ENCODE measurements at regions not wholly inside any gene's neighbourhood (a gene's known extent, or its start where the extent isn't known, plus 50 kb on each side); places are given as distances from the start of the nearest gene placed in this dataset.
"Not testable (repeated sequence)": the region's sequence is repeated elsewhere in the genome, so short reads cannot be mapped to it uniquely, and the experiment has no call there.

DNA sequence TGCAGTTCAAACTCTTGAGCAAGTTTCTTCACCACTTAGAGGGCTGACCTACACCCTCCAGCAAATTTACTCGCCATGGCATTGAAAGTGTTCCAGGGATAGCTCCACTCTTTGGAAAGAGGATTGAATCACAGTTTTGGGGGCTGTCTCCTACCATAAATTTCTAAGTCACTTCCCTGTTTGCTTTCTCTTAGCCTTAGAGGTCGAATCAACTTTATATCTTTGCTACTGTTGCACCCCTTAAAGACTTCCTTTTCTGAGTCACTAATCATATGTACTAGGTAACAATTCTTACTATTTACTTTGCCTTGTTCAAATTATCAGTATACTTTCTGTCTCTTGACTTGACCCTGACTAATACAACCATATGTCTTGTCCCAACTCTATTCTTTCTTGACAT lies 1151.8 kb upstream of the ALCAM start:
- no peak for DNase-seq (ENCODE audit: low read depth in 2 of 2)

- not testable (repeated sequence) for DNase-seq (ENCODE audit: low read depth in 2 of 2)
Observed at GRCh38 chr3:104219046-104219445, 1147.7 kb upstream of the ALCAM start.

DNA sequence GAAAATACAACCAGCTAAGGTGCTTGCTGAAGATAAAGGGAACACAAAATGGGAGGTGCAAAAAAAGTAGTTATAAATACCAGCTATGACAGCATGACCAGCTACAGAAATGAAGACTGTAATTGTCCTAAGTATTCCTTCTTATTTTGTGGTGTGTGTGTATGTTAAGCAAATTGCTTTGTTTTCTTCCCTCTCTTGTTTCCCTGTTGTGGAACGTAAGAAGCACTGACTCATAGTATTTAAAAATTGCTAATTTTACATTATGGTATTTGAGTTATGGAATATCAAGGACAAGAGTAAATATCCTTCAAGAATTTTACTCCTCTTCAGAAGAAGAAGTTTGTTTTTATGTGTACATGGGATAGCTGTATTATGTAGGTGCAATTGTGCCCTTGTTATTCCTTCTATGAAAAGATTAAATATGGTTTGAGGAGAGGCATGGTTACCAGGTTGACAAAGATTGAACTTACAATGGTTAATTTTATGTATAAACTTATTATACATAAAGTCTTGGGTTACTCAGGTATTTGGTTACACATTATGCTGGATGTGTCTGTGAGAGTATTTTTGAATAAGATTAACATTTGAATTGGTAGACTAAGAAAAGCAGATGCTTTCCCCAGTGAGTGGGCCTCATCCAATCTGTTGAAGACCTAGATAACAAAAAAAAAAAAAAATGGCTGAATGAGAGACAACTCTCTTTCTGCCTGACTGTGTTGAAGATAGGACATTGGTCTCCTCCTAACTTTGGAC lies 1132.1 kb upstream of the ALCAM start:
- DNase-seq (ENCODE audit: low read depth in 2 of 2), result no peak

DNA sequence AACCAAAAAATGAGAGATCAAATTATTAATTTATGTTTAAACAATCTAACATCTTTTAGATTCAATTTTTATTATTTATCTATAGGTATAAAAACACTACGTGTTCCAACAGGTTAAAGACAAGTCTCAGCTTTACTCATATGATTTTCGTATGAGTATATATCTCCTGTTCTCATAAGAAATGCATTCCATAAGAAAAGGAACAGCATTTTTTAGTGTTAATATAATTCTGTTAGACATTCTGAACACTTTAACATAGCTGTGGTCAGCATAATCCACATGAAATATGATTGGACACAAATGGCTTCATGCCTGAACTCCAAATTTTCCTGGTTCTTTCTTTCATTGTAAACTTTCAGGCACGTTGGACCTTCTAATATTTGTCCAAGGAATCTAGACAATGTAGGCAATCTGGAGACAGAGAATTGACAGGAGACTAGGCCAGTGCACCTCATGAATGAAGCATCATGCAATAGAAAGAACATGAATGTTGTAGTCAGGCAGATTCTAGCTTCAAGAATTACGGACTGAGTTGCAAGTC lies 1122.0 kb upstream of the ALCAM start:
- no peak for DNase-seq (ENCODE audit: low read depth in 2 of 2)

DNA sequence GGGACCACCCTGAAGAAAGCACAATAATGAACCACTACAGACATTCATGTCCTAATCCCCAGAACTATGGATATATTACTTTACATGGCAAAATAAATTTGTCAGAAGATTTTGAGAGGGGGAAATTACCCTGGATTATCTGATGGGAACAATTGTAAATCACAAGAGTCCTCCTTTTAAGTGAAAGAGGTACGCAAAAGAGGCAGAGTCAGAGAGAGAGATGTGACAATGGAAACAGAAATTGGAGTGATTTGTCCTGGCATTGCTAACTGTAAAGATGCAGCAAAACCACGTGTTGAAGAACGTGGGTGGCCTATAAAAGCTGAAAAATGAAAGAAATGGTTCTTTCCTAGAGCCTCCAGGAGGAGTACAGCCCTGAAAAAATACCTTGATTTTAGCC lies 1121.4 kb upstream of the ALCAM start:
- DNase-seq (ENCODE audit: low read depth in 2 of 2), result no peak

DNA sequence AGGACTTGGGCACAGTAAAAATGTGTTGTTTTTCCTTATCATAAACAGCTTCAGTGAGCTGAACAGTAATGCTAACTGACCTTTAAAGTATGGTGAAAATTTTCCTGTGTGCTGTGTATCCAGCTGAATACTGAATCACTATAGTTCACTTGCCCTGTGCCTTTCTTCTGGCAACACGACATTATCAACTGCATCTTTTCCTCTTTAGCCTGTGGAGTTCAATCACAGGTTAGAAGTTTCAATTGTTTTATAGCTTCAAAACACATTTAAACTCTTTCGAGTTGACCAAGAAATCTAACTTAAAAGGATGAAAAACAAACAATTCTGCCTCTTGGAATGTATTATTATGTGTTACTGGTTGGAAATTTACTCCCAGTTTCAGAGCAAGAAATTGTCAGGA lies 1120.7 kb upstream of the ALCAM start:
- no peak for DNase-seq (ENCODE audit: low read depth in 2 of 2)

- DNase-seq (ENCODE audit: low read depth in 2 of 2), result no peak
Observed at GRCh38 chr3:104257486-104257885, 1109.2 kb upstream of the ALCAM start.

GRCh38 chr3:104263477-104263876 lies 1103.2 kb upstream of the ALCAM start:
- DNase-seq (ENCODE audit: low read depth in 2 of 2), result no peak

DNA sequence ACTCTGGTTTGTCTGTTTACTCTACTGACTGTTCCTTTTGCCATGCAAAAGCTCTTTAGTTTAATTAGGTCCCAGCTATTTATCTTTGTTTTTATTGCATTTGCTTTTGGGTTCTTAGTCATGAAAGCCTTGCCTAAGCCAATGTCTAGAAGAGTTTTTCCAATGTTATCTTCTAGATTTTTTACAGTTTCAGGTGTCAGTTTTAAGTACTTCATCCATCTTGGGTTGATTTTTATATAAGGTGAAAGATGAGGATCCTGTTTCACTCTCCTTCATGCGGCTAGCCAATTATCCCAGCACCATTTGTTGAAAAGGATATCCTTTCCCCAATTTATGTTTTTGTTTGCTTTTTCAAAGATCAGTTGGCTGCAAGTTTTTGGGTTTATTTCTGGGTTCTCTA lies 1100.5 kb upstream of the ALCAM start:
- DNase-seq (ENCODE audit: low read depth in 2 of 2), result not testable (repeated sequence)

- DNase-seq (ENCODE audit: low read depth in 2 of 2), result no peak
Observed at GRCh38 chr3:104269771-104270170, 1096.9 kb upstream of the ALCAM start.

GRCh38 chr3:104273046-104273649 lies 1093.6 kb upstream of the ALCAM start:
- DNase-seq (ENCODE audit: low read depth in 2 of 2), result peak; percentile 4 to 26

DNA sequence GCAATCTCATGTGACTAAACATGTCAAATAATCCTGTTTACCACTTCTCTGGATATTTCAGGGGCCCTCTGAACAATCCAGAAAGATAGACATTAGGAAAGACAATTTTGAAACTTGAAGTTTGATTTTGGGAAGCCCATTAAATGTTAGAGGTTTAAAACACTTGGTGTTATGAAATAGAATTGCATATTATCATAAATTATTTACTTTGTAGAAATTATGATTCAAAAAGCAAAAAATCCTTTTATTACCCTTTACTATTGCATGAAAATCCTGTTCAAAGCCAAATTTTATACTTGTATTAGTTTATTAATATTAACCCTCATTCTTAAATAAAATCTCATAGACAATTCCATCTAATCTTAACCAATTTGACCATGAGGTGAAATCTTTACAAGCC lies 1091.5 kb upstream of the ALCAM start:
- DNase-seq (ENCODE audit: low read depth in 2 of 2), result no peak

DNA sequence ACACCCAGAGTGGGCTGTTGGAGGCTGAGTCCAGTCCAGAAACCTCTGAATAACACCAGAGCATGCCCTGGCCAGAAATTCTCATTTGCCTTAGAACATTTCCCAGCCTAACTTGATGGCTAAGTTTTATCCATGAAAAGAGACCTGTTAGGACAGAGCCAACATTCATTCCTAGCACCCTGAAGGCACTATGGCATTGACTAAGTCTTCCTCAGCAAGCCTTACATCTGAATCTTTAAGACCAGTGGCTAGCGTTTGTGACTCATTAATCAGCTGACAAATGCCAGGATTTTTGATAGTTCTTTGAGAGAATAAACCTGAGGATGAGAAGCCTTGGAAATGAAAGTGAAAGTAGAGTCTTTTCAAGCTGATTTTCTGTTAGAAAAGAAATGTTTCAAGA lies 1087.1 kb upstream of the ALCAM start:
- DNase-seq (ENCODE audit: low read depth in 2 of 2), result peak in 1 of 2 donors; percentile 4

- no peak for DNase-seq (ENCODE audit: low read depth in 2 of 2)
Observed at GRCh38 chr3:104281713-104282112, 1085.0 kb upstream of the ALCAM start.

DNA sequence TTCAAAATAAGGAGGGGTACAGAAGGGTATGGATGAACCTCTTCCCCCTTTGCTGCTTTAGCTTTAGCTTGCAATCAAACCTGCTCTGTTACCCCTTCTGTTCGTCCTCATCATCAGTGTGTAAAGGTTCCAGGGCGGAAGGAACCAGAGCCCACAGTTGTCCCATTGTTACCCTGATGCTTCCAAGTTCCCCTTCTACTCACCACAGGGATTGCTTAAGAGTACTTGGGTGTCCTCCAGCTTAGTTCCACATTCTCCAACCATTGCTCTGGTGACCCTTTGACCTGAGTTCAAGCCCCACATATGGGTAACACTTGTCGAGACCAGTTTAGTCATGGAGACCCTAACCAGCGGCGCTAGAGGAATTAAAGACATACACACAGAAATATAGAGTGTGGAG lies 1080.1 kb upstream of the ALCAM start:
- DNase-seq (ENCODE audit: low read depth in 2 of 2), result no peak

- DNase-seq (ENCODE audit: low read depth in 2 of 2), result no peak
Observed at GRCh38 chr3:104291437-104291851, 1075.3 kb upstream of the ALCAM start.

DNA sequence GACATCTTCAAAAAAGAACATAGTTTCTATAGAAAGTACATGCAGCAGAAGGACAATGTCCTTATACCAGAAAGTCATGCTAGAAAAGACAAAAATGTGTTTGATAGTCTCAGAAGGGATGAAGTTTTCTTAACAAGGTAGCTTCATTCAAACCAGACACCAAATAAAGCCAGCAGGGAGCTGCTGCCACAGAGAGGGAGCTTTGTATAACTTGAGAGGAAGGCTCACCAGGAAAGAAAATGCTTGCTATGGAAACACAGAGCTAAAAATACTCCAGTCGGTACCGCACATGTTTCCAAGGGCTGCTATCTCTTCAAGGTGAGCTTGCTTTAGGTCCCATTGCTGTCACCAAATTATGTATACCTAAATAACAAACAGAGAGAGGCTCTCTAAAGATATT lies 1074.8 kb upstream of the ALCAM start:
- no peak for DNase-seq (ENCODE audit: low read depth in 2 of 2)

- DNase-seq (ENCODE audit: low read depth in 2 of 2), result no peak
Observed at GRCh38 chr3:104297617-104298016, 1069.1 kb upstream of the ALCAM start.

DNA sequence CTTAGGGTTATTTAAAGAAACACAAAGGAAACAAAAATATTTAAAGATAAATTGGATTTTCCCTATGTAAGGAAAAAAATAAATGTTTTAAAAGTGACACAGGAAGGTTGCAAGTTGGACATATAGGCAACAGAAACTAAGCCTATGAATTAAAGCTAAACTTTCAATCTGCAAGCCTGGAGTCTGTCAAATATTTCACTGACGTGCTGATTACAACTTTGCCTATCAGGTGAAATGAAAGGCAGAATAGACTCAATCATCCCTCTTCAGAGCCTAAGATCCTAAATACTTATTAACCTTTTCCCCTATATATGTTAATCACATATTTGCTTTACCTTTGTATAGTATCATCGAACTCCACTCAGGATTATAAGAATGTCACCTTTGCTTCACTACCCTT lies 1068.0 kb upstream of the ALCAM start:
- DNase-seq (ENCODE audit: low read depth in 2 of 2), result no peak

GRCh38 chr3:104316118-104316517 lies 1050.6 kb upstream of the ALCAM start:
- DNase-seq (ENCODE audit: low read depth in 2 of 2), result no peak

DNA sequence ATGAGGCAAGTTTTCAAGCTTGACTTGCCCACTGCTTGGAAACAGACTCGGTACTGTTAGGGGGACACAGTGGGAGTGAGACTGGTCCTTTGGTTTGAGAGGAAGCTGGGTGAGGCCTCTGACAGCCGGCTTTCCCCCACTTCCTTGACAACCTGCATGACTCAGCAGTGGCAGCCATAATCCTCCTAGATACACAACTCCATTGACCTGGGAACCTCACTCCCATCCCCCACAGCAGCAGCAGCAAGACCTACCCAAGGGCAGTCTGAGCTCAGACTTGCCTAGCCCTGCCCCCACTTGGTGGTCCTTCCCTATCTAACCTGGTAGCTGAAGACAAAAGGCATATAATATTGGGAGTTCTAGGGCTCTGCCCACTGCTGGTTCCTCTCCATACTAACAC lies 1043.5 kb upstream of the ALCAM start:
- no peak for DNase-seq (ENCODE audit: low read depth in 2 of 2)

DNA sequence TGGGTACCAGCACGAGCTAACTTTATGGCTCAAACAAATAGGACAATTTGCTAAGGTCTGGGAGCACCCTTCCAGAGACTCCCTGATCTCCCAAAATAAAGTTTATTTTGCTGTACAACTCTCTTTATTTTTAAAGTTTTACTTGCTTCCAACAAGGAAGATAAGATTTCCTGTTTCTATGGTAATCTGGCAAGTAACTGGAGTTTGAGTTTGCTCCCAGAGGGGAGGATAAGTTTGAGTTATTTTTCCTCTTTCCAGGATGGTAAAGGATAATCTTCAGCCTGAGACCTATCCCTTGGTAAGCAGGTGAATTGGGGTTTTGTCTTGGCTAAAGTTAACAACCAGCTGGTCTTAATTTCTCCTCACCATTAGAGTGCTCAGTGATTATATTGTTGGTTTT lies 1019.4 kb upstream of the ALCAM start:
- no peak for DNase-seq (ENCODE audit: low read depth in 2 of 2)

GRCh38 chr3:104349836-104350235 lies 1016.9 kb upstream of the ALCAM start:
- DNase-seq (ENCODE audit: low read depth in 2 of 2), result no peak

Measured in dermis microvascular lymphatic vessel endothelial cell (primary cell).